SIG-M5 treated with dmso at 0.1 percent for 504 hours (cell line): ENCODE measurements at regions not wholly inside any gene's neighbourhood (a gene's known extent, or its start where the extent isn't known, plus 50 kb on each side); places are given as distances from the start of the nearest gene placed in this dataset.
"Not testable (repeated sequence)": the region's sequence is repeated elsewhere in the genome, so short reads cannot be mapped to it uniquely, and the experiment has no call there.

Source experiments
- DNase-seq: peaks from one replicate; lab custom pipeline; 2025; ENCODE audit not compliant: unreplicated experiment; lab: John Stamatoyannopoulos, UW

DNA sequence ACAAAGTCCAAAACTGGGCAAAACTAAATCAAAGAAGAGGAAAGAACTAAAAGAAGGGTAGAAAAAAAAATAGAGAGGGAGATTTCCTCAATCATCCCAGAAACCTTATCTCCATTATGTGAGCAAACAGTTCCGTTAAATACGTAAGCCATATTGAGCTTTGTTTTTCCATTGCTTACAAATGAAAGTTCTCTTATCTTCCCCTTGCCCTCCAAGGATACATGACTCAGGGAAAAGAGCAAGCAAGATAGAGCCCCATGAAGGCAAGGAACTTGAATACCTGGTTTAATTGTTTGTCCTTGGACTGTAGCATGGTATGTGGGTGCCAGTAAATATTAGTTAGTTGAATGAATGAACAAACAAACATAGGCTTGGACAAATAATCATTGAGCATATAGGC is 126.8 kb upstream of the USP15 start:
- no peak for DNase-seq

DNA sequence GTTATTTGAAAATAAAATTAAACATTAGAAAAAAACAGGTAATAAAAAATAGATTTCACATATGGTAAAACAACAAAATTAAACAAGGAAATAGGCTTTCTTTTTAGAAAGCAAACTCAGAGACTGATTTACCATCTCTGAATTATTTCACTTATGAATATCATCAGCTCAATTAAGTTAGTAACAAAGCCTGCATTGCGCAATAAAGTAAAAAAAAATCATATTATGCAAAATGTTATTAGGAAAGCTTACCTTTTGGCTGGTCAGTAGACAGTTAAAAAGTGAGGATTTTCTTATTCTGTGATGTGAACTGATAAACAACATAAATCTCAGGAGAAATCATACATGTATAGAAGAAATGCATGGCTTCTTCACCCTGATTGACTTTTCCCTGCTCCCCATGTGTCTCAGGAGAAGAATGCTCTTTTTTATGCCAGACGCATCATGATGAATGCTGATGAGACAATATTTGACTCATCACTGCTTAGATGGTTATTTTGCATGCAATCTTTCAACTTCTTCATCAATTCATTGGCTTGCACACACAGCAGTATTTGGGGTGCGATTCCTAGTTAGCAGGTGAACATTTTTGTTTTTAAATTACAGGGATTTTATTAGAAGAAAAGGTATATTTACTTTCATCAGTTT is 124.5 kb upstream of the USP15 start:
- no peak for DNase-seq

DNA sequence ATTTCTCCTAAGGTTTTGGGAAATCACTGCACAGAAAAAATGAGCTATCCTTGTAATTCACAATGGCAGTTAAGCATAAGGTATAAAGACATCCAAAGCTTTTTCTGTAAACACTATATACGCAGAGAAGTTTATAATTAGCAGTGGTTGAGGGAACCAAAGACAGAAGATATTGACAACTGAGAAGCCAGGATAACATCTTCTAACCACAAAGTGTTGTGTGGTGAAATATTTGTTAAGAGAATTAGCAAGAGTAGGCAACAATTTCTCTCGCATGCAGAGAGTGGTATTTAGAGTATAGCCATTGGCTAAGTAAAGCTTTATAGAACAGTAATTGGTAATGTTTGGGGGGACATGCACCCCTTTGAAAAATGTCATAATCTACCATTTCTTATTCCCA is 123.7 kb upstream of the USP15 start:
- no peak for DNase-seq

DNA sequence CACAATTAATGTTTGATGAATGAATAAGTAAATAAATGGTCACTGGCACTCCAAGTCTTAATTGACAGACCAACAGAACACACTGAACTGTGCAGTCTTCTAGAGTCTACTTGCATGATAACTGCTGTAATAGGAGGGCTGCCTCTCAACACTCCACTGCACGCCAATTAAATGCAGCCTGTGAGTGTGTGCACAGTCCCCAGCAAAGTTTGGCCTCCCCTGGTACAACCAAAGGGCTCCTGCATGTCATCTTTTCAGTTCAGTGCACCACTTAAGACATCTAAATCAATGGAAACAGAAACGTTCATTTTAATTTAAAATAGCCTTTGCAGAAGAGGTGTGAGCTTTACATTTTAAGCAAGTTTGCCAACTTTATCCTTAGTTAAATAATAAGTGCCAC is 121.7 kb upstream of the USP15 start:
- no peak for DNase-seq

DNA sequence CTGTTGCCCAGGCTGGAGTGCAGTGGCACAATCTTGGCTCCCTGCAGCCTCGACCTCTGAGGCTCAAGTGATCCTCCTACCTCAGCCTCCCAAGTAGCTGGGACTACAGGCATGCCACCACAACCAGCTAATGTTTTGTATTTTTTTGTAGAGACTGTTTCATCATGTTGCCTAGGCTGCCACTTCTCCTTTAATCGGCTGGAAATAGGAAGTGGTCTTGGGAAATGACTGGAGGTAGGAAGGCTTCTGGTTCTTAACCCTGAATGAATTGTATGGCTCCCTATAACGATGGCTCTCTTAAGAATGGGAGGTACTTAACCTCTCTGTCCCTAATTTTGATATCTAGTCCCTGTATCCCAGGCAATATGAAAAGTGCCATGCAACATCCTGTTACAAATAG is 113.9 kb upstream of the USP15 start:
- DNase-seq: peak; percentile 75

DNA sequence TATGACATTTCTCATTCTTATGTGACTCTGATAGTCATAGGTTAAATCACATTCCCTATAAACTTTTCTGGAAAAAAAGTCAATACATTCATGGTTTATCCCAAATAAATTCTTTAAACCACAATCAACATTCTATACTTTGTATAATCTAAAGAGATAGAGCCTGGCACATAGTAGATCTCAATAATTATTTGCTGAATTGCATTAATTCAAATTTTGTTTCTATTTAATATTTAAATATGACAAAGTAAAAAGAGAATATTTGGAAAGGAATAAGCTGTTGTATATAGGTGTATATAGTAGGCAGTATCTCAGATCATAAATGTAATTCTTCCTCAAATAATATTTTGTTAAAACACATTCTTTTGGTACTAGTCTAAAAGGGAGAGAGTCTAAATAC is 102.2 kb upstream of the USP15 start:
- DNase-seq: no peak

DNA sequence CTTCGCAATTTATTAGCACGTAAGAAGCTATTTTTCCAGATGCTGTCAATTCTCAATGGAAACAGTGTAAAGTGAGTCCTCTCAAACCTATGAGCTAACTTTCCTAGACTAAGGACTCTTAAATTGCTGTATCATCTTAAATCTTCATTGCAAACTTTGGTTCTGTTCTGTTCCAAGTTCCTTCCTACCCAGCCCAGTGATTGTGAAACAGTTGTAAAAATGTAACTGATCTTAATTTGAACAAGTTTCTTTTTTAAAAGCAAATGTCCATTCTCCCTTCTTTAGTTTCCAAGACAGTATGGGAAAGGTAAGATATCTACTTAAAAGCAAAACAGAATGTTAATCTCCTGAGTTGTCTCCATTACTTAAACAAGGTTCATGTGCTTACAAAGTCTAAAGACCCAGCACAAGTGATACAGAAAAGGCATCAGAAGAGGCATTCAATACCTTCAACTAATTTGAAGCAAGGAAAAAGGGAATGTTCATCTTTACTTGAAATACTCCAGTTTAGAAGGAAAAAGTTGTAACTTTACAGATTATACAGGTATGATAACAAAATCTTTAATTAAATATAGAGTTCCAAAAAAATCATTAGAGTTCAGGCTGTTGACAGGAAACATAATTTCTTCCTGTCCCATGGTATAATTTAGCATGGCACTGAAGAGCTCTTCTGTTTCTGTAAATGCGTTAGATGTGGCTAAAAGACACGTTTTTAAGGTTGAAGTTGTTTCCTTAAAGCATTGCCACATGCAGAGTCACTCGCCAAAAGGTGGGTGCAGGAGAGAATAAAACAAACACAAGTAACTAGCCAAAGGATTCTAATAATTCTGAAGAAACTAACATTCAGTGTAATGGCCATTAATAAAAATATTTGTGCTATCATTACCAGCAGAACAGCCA is 101.5 kb upstream of the USP15 start:
- DNase-seq: no peak

DNA sequence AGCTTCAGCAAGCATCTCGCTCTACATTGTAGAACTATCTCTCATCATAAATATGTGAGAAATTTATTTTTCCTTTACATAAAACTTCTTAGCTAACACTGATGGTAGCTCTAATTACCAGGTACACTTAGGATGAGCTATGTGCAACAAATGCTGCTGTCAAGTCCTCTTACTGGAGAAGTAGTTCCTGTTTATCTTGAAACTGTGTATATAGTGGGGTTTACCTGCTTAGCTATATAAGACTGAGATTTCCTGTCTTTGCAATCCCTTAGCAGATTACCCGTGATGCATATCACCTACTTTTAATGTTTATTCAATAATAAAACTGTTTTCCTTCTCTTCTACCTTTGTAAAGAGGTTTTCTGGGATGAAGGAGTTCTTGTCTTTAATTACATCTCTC is 98.0 kb upstream of the USP15 start:
- no peak for DNase-seq

DNA sequence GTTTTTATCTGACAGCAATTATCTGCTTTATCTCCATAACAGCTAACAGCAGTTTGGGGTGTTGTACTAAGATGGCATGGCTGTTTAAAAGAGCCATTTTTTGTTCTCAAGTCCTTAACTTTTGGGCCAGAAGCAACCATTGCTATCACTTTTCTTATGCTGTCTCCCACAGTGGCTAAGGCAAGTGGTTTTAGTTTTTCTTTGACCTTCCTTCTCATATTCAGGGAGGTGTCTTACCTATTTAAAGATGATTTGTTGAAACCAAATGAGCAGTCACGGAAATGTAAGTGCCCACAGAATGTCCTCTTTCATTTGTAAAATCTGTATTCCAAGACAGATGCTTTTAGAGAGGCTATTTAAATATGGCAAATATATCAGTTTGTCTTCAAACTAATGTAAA is 96.8 kb upstream of the USP15 start:
- no peak for DNase-seq

DNA sequence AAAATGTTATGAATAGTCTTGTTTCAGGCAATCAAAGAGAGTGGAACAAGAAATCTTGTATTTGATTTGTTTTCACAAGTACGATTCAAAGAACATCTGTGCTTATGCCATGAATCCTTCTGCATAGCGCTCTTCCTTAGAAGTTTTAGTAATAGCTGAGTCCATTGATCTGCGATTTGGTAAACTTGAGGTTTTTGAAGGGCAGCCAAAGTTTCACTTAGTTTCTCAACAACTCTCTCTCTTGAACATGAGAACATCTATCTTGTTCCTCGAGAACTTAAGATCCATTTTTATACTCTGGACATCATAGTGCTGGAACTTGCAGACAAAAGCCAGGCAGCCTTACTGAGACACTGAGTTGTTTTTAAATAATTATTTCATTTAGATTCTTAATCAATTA is 96.2 kb upstream of the USP15 start:
- no peak for DNase-seq

DNA sequence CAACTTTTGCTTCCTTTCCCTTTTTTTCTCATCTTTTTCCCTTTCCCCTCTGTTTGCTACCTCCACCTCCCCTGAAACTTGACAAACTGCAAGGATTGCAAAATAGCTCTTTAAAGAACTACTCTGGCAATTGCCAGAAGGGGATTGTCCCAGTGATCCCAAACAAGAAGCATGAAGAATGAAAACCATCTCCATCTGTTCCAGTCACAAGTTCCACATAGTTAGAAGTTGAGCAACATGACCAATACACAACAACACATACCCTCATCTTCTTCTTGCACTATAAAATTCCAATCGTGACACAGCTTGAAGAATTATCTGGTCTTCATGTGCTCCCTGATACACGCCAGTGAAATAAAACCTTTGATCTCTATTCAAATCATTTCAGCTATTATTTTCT is 93.7 kb upstream of the USP15 start:
- DNase-seq: no peak

DNA sequence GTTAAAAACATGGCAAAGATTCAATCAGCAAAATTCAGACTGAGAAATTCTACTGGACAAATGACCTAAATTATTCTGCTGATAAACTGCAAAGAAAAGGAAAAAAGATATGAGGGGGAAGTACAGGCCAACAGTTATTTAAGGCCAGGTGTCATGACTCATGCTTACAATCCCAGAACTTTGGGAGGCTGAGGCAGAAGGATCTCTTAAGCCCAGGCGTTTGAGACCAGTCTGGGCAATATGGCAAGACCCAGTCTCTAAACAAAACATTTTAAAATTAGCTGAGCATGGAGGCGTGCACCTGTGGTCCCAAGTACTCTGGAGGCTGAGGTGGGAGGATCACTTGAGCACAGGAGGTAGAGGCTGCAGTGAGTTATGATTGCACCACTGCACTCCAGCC is 91.8 kb upstream of the USP15 start:
- DNase-seq: no peak

DNA sequence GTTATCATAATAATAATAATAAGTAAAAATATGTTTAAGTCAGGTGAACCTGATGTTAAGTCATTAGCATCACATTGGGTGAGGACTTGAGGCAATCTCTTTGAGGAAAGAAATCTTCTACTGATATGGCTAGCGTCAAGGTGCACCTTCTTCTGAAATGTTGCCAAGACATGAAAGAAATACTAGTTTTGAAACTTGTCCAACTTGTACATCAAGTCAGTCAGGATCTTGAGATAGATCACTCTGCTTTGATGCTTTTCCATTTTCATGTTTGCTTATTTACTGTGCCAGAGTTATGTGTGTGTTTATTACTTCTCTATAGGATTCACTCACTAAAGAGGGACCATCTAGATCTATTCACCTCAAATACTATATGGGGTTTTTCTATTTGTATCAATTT is 90.0 kb upstream of the USP15 start:
- no peak for DNase-seq

DNA sequence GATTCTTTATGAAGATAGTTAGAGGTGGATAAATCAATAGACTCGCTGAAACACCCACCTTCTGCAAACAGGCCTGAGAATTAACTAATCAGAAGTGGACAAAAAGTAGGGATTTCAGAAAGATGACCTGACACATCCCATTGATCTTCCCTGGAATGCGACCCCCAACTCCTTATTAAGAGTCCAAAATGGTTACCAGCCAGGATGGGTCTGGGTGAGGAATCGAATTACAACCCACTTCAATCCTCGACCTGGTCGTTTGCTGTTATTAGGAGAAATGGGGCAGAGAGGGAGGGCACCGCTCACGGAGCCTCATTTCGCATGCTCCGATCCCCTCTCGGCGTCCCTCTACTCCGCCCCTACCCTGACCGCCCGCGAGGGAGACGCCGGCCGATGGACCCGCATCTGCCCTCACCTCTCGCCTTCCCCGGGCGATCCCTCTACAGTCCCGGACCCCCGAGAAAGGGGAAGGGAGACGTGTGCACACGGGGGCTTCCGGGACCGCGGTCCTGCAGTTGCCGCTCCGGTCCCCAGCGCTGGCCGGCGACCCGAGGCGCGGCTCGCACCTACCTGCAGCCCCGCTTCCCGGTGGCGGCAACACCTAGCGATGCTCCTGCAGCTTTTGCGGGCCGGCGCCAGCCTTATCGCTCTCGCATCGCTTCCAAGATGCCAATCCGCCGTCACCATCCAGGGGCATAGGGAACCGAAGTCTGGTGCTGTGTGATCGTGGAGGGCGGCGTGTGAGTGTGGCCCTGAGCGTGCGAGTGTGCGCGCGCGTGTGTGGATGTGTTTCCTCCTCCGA is 69.3 kb upstream of the USP15 start:
- no peak for DNase-seq

DNA sequence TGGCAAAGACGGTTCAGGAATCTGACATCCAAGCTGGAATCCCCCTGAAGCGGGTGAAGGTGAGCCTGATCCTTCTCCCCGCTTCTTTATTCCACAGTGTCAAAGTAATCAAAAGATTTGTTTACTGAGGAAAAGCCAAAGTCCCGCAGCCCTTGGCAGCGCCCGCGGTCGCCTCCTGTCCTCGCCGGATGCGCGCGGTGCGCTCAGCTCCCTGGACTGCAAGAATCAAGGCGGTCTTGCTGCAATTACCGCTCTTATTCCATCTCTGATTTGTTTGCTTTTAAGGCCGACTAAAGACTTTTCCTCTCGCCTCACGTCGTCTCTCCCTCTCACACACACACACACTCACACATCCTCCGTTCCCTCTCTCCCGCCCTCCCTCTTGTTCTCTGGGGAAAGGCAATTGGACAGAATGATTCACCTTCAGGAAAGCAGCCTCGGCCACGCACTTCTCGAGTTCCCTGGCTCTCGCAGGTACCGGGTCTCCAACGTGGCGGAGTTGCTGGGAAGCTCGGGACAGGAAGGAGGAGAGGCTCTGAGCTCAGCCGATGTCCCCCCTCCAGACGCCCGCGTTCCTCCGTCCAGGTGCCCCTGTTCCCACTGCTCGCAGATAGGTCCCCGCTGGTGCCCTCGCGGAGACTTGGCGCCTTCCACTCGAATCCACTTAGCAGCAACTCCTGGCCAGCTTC is 68.6 kb upstream of the USP15 start:
- DNase-seq: no peak

DNA sequence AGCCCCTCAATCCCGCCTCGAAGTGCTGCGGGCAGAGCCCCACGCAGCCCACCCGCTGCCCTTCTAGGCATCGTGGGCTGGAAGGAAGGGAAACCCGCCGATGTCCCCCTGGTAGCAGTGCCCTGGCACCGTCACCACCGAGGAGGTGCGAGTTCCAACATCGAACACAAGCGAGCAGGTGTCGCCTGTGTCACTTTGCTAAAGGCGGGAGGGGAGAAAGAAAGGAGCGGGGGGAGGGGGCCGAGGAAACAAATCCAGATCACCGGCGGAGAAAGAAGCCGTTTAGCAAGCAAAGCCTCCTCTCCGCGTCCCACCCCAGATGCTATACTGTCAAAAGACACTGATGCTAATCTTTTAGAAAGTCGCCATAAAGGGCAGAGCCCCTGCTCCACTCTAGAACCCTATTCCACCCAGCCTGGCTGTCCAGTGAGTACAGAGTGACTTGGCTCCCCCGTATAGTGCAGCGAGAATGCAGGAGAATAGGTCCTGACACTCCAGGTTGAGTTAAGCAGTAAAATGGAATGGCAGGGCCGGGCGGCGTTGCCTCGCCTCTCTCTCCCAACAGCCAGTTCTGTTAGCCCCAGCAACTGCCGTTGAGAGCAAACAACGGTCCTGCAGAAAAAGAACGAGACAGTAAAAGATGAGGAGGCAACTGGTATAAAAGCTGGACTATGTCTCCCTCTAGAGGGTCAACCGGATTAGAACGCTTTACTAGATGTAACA is 67.9 kb upstream of the USP15 start:
- peak; percentile 91 for DNase-seq

DNA sequence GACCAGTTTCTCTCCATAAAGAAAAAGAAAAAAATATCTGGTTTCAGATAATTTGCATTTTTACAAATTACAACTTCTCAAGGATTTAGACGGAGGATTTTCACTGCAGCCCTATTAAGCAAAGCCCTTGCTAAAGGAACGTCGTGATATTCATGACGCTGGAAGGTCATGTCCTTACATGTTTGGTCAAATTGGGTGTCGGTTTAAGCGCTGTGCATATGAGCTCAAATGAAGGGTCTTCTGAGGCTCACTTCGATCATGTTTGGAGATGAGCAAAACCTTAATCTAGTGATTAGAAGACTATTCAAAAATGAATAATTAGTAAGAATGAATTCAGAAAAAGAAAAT is 67.3 kb upstream of the USP15 start:
- DNase-seq: no peak

DNA sequence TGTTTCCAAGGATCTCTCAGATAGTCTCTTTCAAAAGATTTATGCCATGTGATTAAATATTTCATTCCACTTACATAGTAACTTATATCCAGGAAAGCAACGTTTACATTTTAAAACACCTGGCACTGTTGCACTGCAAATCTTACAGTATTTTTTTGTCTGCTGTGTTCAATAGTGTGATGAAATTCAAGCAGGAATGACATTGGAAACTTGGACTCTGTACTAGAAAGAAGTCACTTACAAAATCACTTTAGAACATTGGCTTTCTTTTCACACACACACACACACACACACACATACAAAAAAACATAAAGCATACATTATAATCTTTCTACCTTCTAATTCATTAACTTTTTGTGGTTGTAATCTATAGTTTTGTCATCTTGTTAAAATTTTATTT is 66.2 kb upstream of the USP15 start:
- DNase-seq: no peak

DNA sequence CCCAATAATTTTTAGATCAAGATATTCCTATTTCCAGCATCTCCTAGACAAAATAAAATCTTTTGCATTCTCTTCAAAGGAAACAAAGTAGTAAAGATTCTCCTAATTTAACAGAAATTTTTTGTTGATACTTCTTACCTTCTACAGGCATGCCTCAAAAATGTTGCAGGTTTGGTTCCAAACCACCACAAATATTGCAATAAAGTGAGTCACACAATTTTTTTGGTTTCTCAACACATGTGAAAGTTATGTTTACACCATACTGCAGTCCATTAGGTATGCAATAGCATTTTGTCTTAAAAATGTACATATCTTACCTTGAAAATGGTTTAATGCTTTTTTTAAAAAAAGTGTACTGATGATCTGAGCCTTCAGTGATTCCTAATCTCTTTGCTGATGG is 65.6 kb upstream of the USP15 start:
- no peak for DNase-seq

DNA sequence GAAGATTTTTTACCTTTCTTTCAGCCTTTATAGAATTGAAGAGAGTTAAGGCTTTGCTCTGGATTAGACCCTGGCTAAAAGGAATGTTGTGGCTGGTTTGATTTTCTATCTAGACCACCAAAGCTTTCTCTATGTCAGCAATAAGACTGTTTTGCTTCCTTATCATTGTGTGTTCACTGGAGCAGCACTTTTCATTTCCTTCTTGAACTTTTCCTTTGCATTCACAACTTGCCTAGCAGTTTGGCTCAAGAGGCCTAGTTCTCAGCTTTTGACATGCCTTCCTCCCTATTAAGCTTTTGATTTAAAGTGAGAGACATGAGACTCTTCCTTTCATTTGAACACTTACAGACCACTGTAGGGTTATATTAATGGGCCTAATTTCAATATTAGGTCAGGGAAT is 64.1 kb upstream of the USP15 start:
- DNase-seq: no peak

DNA sequence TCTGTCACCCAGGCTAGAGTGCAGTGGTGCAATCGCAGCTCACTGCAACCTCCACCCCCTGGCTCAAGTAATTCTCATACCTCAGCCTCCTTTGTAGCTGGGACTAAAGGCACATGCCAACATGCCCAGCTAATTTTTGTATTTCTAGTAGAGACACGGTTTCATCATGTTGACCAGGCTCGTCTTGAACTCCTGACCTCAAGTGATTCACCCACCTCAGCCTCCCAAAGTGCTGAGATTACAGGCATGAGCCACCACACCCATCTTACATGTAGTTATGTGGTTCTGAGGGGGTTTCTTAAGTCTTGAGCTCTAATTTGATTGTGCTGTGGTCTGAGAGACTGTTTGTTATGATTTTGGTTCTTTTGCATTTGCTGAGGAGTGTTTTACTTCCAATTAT is 57.3 kb upstream of the USP15 start:
- not testable (repeated sequence) for DNase-seq
